ENCODE measurements at regions not wholly inside any gene's neighbourhood (a gene's known extent, or its start where the extent isn't known, plus 50 kb on each side); places are given as distances from the start of the nearest gene placed in this dataset.

GRCh38 chr2:102942107-102942506 is 180.3 kb downstream of the TMEM182 start:
- H3K9ac ChIP-seq (ENCODE audit: low read length) = no peak overlapping the region
- H3K36me3 ChIP-seq (ENCODE audit: insufficient read depth, low read length) = no peaks in the 10 kb centered on the region
- H3K4me2 ChIP-seq (ENCODE audit: low read length) = no peak overlapping the region
- H3K9me2 ChIP-seq (ENCODE audit: insufficient read depth, low read length) = no peaks in the 10 kb centered on the region
- H3K79me2 ChIP-seq (replicated peaks; ENCODE audit: insufficient read depth, low read length) = no peaks in the 10 kb centered on the region
- no peak overlapping the region for H2AFZ ChIP-seq (ENCODE audit: low read depth, low read length)
- no peak overlapping the region for H3K27ac ChIP-seq (ENCODE audit: low read length)
- H3K27me3 ChIP-seq (ENCODE audit: insufficient read depth, low read depth, low read length) = no peaks in the 10 kb centered on the region
- peaks cover 3% of the 10 kb centered on the region for H3K9me3 ChIP-seq (ENCODE audit: low read length)
- H3F3A ChIP-seq (ENCODE audit: insufficient read depth, low read length, poor library complexity, severe bottlenecking) = no peaks in the 10 kb centered on the region
- no peaks in the 10 kb centered on the region for H4K20me1 ChIP-seq (ENCODE audit: insufficient read depth)
- TF ChIP-seq EZH2 (IDR thresholded peaks at IDR 0.05; ENCODE audit: borderline replicate concordance, insufficient read depth, low read length, poor library complexity, severe bottlenecking) (no peak), SMC3 (conservative IDR thresholded peaks at IDR 0.05; ENCODE audit: poor library complexity) (no peak), RAD21 (conservative IDR thresholded peaks at IDR 0.05) (no peak), POLR2AphosphoS5 (IDR thresholded peaks at IDR 0.05) (no peak), MXI1 (conservative IDR thresholded peaks at IDR 0.05; ENCODE audit: poor library complexity, severe bottlenecking) (no peak), EP300 (conservative IDR thresholded peaks at IDR 0.05; ENCODE audit: poor library complexity, severe bottlenecking) (no peak), TAF1 (IDR thresholded peaks at IDR 0.05; ENCODE audit: low read depth) (no peak), REST (IDR thresholded peaks at IDR 0.05; ENCODE audit: borderline replicate concordance) (no peak), CTCF (IDR thresholded peaks at IDR 0.05; ENCODE audit: poor library complexity, severe bottlenecking) (no peak)
- no peak overlapping the region for H3K4me3 ChIP-seq (ENCODE audit: low read length)

- H3F3A ChIP-seq (ENCODE audit: insufficient read depth, low read length, poor library complexity, severe bottlenecking) = no peaks in the 10 kb centered on the region
- H4K20me1 ChIP-seq (ENCODE audit: insufficient read depth) = no peaks in the 10 kb centered on the region
- H3K9me2 ChIP-seq (ENCODE audit: insufficient read depth, low read length) = no peaks in the 10 kb centered on the region
- H3K9ac ChIP-seq (ENCODE audit: low read length) = no peak overlapping the region
- H3K27me3 ChIP-seq (ENCODE audit: insufficient read depth, low read depth, low read length) = no peaks in the 10 kb centered on the region
- peaks cover 3% of the 10 kb centered on the region for H3K9me3 ChIP-seq (ENCODE audit: low read length)
- TF ChIP-seq MXI1 (conservative IDR thresholded peaks at IDR 0.05; ENCODE audit: poor library complexity, severe bottlenecking) = no peak
- TF ChIP-seq CTCF (IDR thresholded peaks at IDR 0.05; ENCODE audit: poor library complexity, severe bottlenecking) = no peak
- no peak for TF ChIP-seq POLR2AphosphoS5 (IDR thresholded peaks at IDR 0.05)
- no peak for TF ChIP-seq REST (IDR thresholded peaks at IDR 0.05; ENCODE audit: borderline replicate concordance)
- TF ChIP-seq RAD21 (conservative IDR thresholded peaks at IDR 0.05) = no peak
- no peak for TF ChIP-seq TAF1 (IDR thresholded peaks at IDR 0.05; ENCODE audit: low read depth)
- TF ChIP-seq SMC3 (conservative IDR thresholded peaks at IDR 0.05; ENCODE audit: poor library complexity) = no peak
- no peak for TF ChIP-seq EZH2 (IDR thresholded peaks at IDR 0.05; ENCODE audit: borderline replicate concordance, insufficient read depth, low read length, poor library complexity, severe bottlenecking)
- TF ChIP-seq EP300 (conservative IDR thresholded peaks at IDR 0.05; ENCODE audit: poor library complexity, severe bottlenecking) = no peak
- H2AFZ ChIP-seq (ENCODE audit: low read depth, low read length) = no peak overlapping the region
- H3K4me3 ChIP-seq (ENCODE audit: low read length) = no peak overlapping the region
- no peaks in the 10 kb centered on the region for H3K36me3 ChIP-seq (ENCODE audit: insufficient read depth, low read length)
- no peaks in the 10 kb centered on the region for H3K79me2 ChIP-seq (replicated peaks; ENCODE audit: insufficient read depth, low read length)
- no peak overlapping the region for H3K4me2 ChIP-seq (ENCODE audit: low read length)
- no peak overlapping the region for H3K27ac ChIP-seq (ENCODE audit: low read length)
Measured at GRCh38 chr2:102943251-102943650, 181.4 kb downstream of the TMEM182 start.

Data from neural cell (in vitro differentiated cells).